ENCODE measurements at regions not wholly inside any gene's neighbourhood (a gene's known extent, or its start where the extent isn't known, plus 50 kb on each side); places are given as distances from the start of the nearest gene placed in this dataset.
"Not testable (repeated sequence)": the region's sequence is repeated elsewhere in the genome, so short reads cannot be mapped to it uniquely, and the experiment has no call there.

- no peak overlapping the region for H3K4me3 Mint-ChIP-seq
- no peaks in the 10 kb centered on the region for H3K36me3 Mint-ChIP-seq (ENCODE audit: low read depth)
- no peaks in the 10 kb centered on the region for H3K27me3 Mint-ChIP-seq
- ChIA-PET POLR2A (no interaction called here), CTCF (no interaction called here)
- no peak for DNase-seq
- H3K27ac Mint-ChIP-seq: no peak overlapping the region
- peaks cover 7% of the 10 kb centered on the region for H3K9me3 Mint-ChIP-seq
- no peaks in the 10 kb centered on the region for H3K4me1 Mint-ChIP-seq
These were observed 105.2 kb upstream of the CTBP2 start for GRCh38 chr10:125265579-125265955.

GRCh38 chr10:125264757-125265578 is 104.6 kb upstream of the CTBP2 start:
- POLR2A ChIA-PET: no interaction called here
- peaks cover 7% of the 10 kb centered on the region for H3K9me3 Mint-ChIP-seq
- H3K4me3 Mint-ChIP-seq: no peak overlapping the region
- CTCF ChIA-PET: no interaction called here
- no peak overlapping the region for H3K27ac Mint-ChIP-seq
- no peaks in the 10 kb centered on the region for H3K36me3 Mint-ChIP-seq (ENCODE audit: low read depth)
- no peak for DNase-seq
- H3K27me3 Mint-ChIP-seq: no peaks in the 10 kb centered on the region
- no peaks in the 10 kb centered on the region for H3K4me1 Mint-ChIP-seq

DNA sequence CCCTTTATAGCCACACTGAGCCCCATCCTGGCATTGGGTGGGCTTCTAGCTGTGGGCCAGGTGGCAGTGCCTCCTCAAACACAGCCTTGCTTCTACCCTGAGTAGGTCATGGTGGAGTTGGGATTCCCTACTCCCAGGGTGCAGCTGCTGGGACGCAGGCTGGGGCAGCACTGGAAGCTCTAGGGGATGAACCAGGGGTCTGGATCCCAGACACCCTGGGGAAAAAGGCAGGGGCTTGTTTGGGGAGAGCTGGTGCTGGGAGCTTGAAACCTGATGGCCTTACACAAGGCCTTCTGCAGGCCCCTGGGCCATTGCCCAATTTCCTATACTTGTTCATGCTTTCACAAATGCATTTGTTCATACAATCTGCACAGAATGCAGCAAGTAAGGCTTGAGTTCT is 103.7 kb upstream of the CTBP2 start:
- ChIA-PET POLR2A (no interaction called here), CTCF (no interaction called here)
- no peaks in the 10 kb centered on the region for H3K36me3 Mint-ChIP-seq (ENCODE audit: low read depth)
- no peaks in the 10 kb centered on the region for H3K4me1 Mint-ChIP-seq
- H3K4me3 Mint-ChIP-seq: no peak overlapping the region
- H3K9me3 Mint-ChIP-seq: peaks cover 7% of the 10 kb centered on the region
- DNase-seq: no peak
- H3K27me3 Mint-ChIP-seq: no peaks in the 10 kb centered on the region
- no peak overlapping the region for H3K27ac Mint-ChIP-seq

- no peaks in the 10 kb centered on the region for H3K4me1 Mint-ChIP-seq
These were observed 103.2 kb upstream of the CTBP2 start for GRCh38 chr10:125263551-125263950.

GRCh38 chr10:125262920-125263319 is 102.6 kb upstream of the CTBP2 start:
- DNase-seq: no peak
- Mint-ChIP-seq H3K4me1 (no peaks in the 10 kb centered on the region), H3K4me3 (no peak overlapping the region), H3K27ac (no peak overlapping the region), H3K9me3 (peaks cover 6% of the 10 kb centered on the region), H3K27me3 (no peaks in the 10 kb centered on the region), H3K36me3 (ENCODE audit: low read depth) (no peaks in the 10 kb centered on the region)
- ChIA-PET POLR2A (no interaction called here), CTCF (no interaction called here)

More at GRCh38 chr10:125263551-125263950, 103.2 kb upstream of the CTBP2 start:
- DNase-seq: no peak
- Mint-ChIP-seq H3K4me3 (no peak overlapping the region), H3K27me3 (no peaks in the 10 kb centered on the region), H3K27ac (no peak overlapping the region), H3K36me3 (ENCODE audit: low read depth) (no peaks in the 10 kb centered on the region), H3K9me3 (peaks cover 6% of the 10 kb centered on the region)
- ChIA-PET CTCF (no interaction called here), POLR2A (no interaction called here)

DNA sequence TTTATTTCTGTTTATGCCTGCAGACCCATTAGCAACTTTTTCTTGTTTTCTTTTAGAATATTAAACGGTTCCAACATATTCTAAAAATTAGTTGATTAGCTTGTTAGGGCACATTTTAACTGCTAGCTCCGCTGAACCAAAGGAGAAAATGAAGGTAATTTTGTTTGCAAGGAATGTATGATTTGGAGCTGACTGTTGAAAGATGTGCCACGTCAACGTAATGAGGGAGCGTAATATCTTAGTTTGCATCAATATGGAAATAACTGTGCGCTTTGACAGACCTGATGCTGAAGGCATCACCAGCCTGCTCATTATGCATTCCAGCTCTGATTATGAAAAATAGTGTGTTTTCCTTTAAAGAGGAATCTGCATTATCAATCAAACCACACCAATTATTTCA is 102.0 kb upstream of the CTBP2 start:
- H3K4me3 Mint-ChIP-seq: no peak overlapping the region
- H3K9me3 Mint-ChIP-seq: peaks cover 6% of the 10 kb centered on the region
- no peaks in the 10 kb centered on the region for H3K27me3 Mint-ChIP-seq
- no peaks in the 10 kb centered on the region for H3K36me3 Mint-ChIP-seq (ENCODE audit: low read depth)
- H3K27ac Mint-ChIP-seq: no peak overlapping the region
- CTCF ChIA-PET: no interaction called here
- H3K4me1 Mint-ChIP-seq: no peaks in the 10 kb centered on the region
- POLR2A ChIA-PET: no interaction called here
- DNase-seq: no peak

DNA sequence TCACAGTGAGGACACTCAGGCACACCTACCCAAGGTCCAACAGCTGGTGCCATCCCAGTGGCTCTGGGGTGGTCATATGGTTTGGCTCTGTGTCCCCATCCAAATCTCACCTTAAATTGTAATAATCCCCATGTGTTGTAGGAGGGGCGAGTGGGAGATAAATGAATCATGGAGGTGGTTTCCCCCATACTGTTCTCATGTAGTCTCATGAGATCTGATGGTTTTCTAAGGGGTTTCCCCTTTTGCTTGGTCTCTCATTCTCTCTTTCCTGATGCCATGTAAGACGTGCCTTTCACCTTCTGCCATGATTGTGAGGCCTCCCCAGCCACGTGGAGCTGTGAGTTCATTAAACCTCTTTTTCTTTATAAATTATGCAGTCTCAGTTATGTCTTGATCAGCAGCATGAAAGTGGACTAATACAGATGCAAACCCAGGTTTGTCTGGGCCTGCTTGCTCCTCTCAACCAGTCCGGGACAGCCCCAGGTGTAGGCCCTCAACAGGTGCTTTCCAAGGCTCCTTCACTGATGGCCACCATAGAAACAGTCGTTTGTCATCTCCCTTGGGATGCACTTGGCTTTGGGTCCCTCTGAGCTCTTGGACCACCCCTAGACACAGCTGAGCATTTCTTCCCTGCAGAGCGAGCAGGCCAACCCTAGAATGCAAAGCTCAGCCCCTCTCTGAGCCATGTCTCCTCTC is 101.3 kb upstream of the CTBP2 start:
- Mint-ChIP-seq H3K27me3 (no peaks in the 10 kb centered on the region), H3K4me3 (no peak overlapping the region), H3K36me3 (ENCODE audit: low read depth) (no peaks in the 10 kb centered on the region), H3K4me1 (no peaks in the 10 kb centered on the region), H3K9me3 (peaks cover 8% of the 10 kb centered on the region), H3K27ac (no peak overlapping the region)
- POLR2A ChIA-PET: no interaction called here
- CTCF ChIA-PET: no interaction called here
- DNase-seq: no peak

- Mint-ChIP-seq H3K4me1 (no peaks in the 10 kb centered on the region), H3K4me3 (no peak overlapping the region), H3K36me3 (ENCODE audit: low read depth) (no peaks in the 10 kb centered on the region), H3K27me3 (no peaks in the 10 kb centered on the region), H3K9me3 (peaks cover 8% of the 10 kb centered on the region), H3K27ac (no peak overlapping the region)
- DNase-seq: no peak
- CTCF ChIA-PET: no interaction called here
- POLR2A ChIA-PET: no interaction called here
These were observed 99.9 kb upstream of the CTBP2 start for GRCh38 chr10:125260260-125260659.

GRCh38 chr10:125259651-125260050 is 99.3 kb upstream of the CTBP2 start:
- no peaks in the 10 kb centered on the region for H3K36me3 Mint-ChIP-seq (ENCODE audit: low read depth)
- no peaks in the 10 kb centered on the region for H3K4me1 Mint-ChIP-seq
- peaks cover 8% of the 10 kb centered on the region for H3K9me3 Mint-ChIP-seq
- H3K4me3 Mint-ChIP-seq: no peak overlapping the region
- H3K27ac Mint-ChIP-seq: no peak overlapping the region
- no peak for DNase-seq
- ChIA-PET CTCF (no interaction called here), POLR2A (no interaction called here)
- no peaks in the 10 kb centered on the region for H3K27me3 Mint-ChIP-seq

GRCh38 chr10:125258676-125259075 is 98.3 kb upstream of the CTBP2 start:
- H3K27me3 Mint-ChIP-seq: no peaks in the 10 kb centered on the region
- no peak for DNase-seq
- no peak overlapping the region for H3K4me3 Mint-ChIP-seq
- ChIA-PET CTCF (no interaction called here), POLR2A (no interaction called here)
- no peaks in the 10 kb centered on the region for H3K36me3 Mint-ChIP-seq (ENCODE audit: low read depth)
- H3K4me1 Mint-ChIP-seq: no peaks in the 10 kb centered on the region
- H3K9me3 Mint-ChIP-seq: peaks cover 11% of the 10 kb centered on the region
- H3K27ac Mint-ChIP-seq: no peak overlapping the region

DNA sequence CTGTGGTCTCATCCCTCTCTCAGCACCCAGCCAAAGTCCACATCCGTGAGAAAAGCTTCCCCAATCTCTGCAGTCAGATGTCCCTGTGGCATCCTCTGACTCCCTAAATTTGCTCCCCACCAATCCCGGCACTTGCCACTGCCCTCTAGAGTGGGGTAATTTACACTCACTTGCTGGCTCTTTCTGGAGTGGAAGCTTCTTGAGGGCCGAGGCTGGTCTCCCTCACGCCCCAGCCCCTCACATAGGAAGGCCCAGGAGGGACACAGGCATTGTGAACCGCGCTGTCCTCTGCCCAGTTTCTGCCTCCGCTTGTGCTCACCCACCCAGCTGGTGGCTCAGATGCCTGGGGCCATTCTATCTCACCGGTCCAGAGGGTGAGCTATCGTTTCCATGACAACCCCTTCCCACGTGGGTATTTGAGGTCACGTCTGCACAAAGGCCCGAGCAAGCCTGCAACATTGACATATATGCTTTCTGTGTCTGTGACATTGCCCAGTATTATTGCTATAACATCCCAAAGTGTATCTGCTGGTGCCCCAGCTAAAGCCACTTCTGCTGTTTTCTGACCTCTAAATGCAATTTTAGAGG is 97.3 kb upstream of the CTBP2 start:
- no peaks in the 10 kb centered on the region for H3K36me3 Mint-ChIP-seq (ENCODE audit: low read depth)
- CTCF ChIA-PET: no interaction called here
- no peak overlapping the region for H3K4me3 Mint-ChIP-seq
- no peaks in the 10 kb centered on the region for H3K4me1 Mint-ChIP-seq
- POLR2A ChIA-PET: no interaction called here
- H3K9me3 Mint-ChIP-seq: peaks cover 15% of the 10 kb centered on the region
- DNase-seq: no peak
- no peak overlapping the region for H3K27ac Mint-ChIP-seq
- no peaks in the 10 kb centered on the region for H3K27me3 Mint-ChIP-seq

DNA sequence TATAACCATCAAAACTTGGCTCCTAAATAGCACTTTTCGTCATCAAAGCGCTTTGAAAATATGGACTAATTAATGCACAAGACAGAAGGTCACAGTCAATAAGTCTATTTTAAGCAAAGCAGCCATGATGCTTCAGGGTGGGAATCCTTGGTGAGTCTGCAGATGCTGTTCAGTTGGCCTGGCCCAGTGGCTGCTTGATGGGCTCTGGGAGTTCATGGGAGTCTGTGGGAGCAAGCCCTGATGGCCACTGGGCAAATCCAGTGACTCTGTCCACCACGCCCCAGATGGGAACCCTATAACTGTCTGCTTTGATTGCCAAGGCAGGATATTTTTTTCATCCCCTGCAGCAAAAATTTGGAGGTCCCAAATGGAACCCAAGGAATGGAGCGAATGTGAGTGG is 95.7 kb upstream of the CTBP2 start:
- Mint-ChIP-seq H3K9me3 (peaks cover 23% of the 10 kb centered on the region), H3K27me3 (no peaks in the 10 kb centered on the region), H3K27ac (no peak overlapping the region), H3K4me1 (no peaks in the 10 kb centered on the region), H3K4me3 (no peak overlapping the region), H3K36me3 (ENCODE audit: low read depth) (no peaks in the 10 kb centered on the region)
- DNase-seq: no peak
- ChIA-PET CTCF (no interaction called here), POLR2A (no interaction called here)

DNA sequence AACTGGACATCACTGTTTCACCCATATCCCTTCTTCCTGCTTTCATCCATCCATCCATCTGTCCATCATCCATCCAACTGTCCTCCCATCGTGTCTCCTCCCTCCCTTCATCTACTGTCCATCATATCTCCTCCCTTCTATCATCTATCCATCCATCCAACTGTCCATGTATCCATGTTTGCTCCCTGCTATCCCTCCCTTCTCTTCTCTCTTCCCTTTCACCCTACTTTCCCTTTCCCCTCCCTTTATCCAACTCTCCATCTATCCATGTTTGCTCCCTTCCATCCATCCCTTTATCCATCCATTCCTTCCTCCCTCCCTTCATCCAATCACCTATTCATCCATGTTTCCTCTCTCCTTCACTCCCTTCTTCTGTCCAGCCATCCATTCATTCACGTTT is 92.6 kb upstream of the CTBP2 start:
- Mint-ChIP-seq H3K4me3 (no peak overlapping the region), H3K9me3 (peaks cover 18% of the 10 kb centered on the region), H3K27ac (no peak overlapping the region), H3K36me3 (ENCODE audit: low read depth) (no peaks in the 10 kb centered on the region), H3K4me1 (no peaks in the 10 kb centered on the region), H3K27me3 (no peaks in the 10 kb centered on the region)
- CTCF ChIA-PET: no interaction called here
- DNase-seq: no peak
- POLR2A ChIA-PET: no interaction called here

- DNase-seq; H3K27ac Mint-ChIP-seq; POLR2A ChIA-PET; H3K4me3 Mint-ChIP-seq; H3K4me1 Mint-ChIP-seq; H3K27me3 Mint-ChIP-seq; CTCF ChIA-PET; H3K36me3 Mint-ChIP-seq (ENCODE audit: low read depth): not testable (repeated sequence)
- peaks cover 16% of the 10 kb centered on the region for H3K9me3 Mint-ChIP-seq
These were observed 90.5 kb upstream of the CTBP2 start for GRCh38 chr10:125250834-125251233.
